ENCODE measurements at regions not wholly inside any gene's neighbourhood (a gene's known extent, or its start where the extent isn't known, plus 50 kb on each side); places are given as distances from the start of the nearest gene placed in this dataset.

DNA sequence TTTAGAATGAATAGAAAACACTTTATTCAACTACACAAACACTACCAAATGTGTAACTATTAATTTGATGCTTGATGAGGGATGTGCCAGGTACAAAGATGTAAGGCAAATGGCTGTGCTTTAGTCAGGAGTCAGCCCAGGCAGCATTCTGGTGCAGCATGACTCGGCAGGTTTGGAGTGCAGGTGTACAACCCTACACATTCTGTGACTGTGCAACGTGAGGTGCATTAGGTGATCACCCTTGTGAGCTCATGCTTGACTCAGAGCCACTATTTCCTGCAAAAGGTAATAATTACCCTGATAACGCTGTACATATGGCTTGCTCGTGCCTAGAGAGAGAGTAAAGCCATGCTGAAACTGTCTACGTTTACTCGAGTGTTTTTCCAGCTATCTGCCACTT lies 288.7 kb upstream of the DSEL start:
- no peak for TF ChIP-seq EZH2 (IDR thresholded peaks at IDR 0.05; ENCODE audit: borderline replicate concordance, low read length)
- TF ChIP-seq, protein P1, sequence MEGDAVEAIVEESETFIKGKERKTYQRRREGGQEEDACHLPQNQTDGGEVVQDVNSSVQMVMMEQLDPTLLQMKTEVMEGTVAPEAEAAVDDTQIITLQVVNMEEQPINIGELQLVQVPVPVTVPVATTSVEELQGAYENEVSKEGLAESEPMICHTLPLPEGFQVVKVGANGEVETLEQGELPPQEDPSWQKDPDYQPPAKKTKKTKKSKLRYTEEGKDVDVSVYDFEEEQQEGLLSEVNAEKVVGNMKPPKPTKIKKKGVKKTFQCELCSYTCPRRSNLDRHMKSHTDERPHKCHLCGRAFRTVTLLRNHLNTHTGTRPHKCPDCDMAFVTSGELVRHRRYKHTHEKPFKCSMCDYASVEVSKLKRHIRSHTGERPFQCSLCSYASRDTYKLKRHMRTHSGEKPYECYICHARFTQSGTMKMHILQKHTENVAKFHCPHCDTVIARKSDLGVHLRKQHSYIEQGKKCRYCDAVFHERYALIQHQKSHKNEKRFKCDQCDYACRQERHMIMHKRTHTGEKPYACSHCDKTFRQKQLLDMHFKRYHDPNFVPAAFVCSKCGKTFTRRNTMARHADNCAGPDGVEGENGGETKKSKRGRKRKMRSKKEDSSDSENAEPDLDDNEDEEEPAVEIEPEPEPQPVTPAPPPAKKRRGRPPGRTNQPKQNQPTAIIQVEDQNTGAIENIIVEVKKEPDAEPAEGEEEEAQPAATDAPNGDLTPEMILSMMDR (IDR thresholded peaks at IDR 0.05; ENCODE audit: low read length) = no peak
- Histone ChIP-seq H3K4me1 (ENCODE audit: insufficient read depth, low read length, severe bottlenecking) (no peaks in the 10 kb centered on the region), H2AFZ (ENCODE audit: low read length) (no peak overlapping the region), H3K27me3 (ENCODE audit: insufficient read depth, low read length) (no peaks in the 10 kb centered on the region), H3F3A (ENCODE audit: insufficient read depth, low read length) (no peaks in the 10 kb centered on the region), H3K9me2 (ENCODE audit: low read depth, low read length) (no peaks in the 10 kb centered on the region), H4K20me1 (ENCODE audit: insufficient read depth, low read length) (no peaks in the 10 kb centered on the region), H3K9ac (ENCODE audit: low read length) (no peak overlapping the region), H3K4me3 (ENCODE audit: low read depth, low read length, poor library complexity, severe bottlenecking) (no peak overlapping the region), H3K4me2 (ENCODE audit: low read length) (no peak overlapping the region), H3K79me2 (ENCODE audit: insufficient read depth, low read length) (no peaks in the 10 kb centered on the region), H3K36me3 (ENCODE audit: insufficient read depth, low read length) (no peaks in the 10 kb centered on the region), H3K27ac (ENCODE audit: low read depth, low read length, poor library complexity, severe bottlenecking) (no peak overlapping the region), H3K9me3 (ENCODE audit: low read length) (peaks cover 3% of the 10 kb centered on the region; the same call in 1 of the 2 replicates)

DNA sequence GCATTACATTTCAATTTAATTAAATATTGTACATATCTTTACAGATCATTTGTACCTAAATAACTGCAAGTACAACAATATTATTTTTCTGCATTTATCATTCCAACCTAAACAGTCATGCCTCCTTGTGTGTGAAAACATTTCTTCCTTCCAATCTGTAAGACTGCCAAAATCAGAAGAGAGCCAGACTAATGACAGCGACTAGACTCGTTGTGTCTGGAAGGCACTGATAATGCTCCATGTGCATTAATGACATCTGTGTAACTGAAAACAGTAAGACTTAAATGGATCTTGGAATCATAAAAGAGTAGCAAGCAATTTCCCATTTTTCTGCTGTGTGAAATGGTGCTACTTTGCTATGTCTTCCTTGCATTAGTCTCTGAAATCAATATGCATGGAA lies 278.0 kb upstream of the DSEL start:
- Histone ChIP-seq H3K9me2 (ENCODE audit: low read depth, low read length) (no peaks in the 10 kb centered on the region), H4K20me1 (ENCODE audit: insufficient read depth, low read length) (no peaks in the 10 kb centered on the region), H3K9ac (ENCODE audit: low read length) (no peak overlapping the region), H3K27ac (ENCODE audit: low read depth, low read length, poor library complexity, severe bottlenecking) (no peak overlapping the region), H3K27me3 (ENCODE audit: insufficient read depth, low read length) (no peaks in the 10 kb centered on the region), H2AFZ (ENCODE audit: low read length) (no peak overlapping the region), H3K4me1 (ENCODE audit: insufficient read depth, low read length, severe bottlenecking) (no peaks in the 10 kb centered on the region), H3K9me3 (ENCODE audit: low read length) (no peaks in the 10 kb centered on the region), H3K36me3 (ENCODE audit: insufficient read depth, low read length) (no peaks in the 10 kb centered on the region), H3K4me2 (ENCODE audit: low read length) (no peak overlapping the region), H3F3A (ENCODE audit: insufficient read depth, low read length) (no peaks in the 10 kb centered on the region), H3K79me2 (ENCODE audit: insufficient read depth, low read length) (no peaks in the 10 kb centered on the region), H3K4me3 (ENCODE audit: low read depth, low read length, poor library complexity, severe bottlenecking) (no peak overlapping the region)
- TF ChIP-seq, protein P1 (IDR thresholded peaks at IDR 0.05; ENCODE audit: low read length) = no peak
- no peak for TF ChIP-seq EZH2 (IDR thresholded peaks at IDR 0.05; ENCODE audit: borderline replicate concordance, low read length)

DNA sequence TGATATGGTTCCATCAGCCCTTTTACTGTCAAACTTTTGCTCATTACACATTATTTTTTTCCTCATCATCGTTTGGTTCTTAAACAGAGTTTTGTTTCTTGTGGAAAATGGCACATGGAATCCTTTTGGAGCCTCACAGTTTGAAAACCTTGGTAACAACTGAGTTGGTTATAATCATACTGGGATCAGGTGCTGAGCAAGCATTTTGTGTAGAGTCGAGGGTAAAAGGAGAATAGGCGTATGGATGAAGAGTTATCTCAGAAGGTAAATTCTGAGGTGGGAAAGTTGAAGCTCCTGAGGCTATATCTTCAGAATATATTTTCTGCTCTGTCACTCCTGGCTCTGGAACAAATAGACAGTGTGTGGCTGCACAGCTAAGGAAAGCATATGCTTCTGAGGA lies 274.0 kb upstream of the DSEL start:
- Histone ChIP-seq H3K27ac (ENCODE audit: low read depth, low read length, poor library complexity, severe bottlenecking) (no peak overlapping the region), H3K36me3 (ENCODE audit: insufficient read depth, low read length) (no peaks in the 10 kb centered on the region), H3K79me2 (ENCODE audit: insufficient read depth, low read length) (no peaks in the 10 kb centered on the region), H3K4me2 (ENCODE audit: low read length) (no peak overlapping the region), H3K9ac (ENCODE audit: low read length) (no peak overlapping the region), H3F3A (ENCODE audit: insufficient read depth, low read length) (no peaks in the 10 kb centered on the region), H3K4me1 (ENCODE audit: insufficient read depth, low read length, severe bottlenecking) (no peaks in the 10 kb centered on the region), H4K20me1 (ENCODE audit: insufficient read depth, low read length) (no peaks in the 10 kb centered on the region), H2AFZ (ENCODE audit: low read length) (no peak overlapping the region), H3K27me3 (ENCODE audit: insufficient read depth, low read length) (no peaks in the 10 kb centered on the region), H3K4me3 (ENCODE audit: low read depth, low read length, poor library complexity, severe bottlenecking) (no peak overlapping the region), H3K9me2 (ENCODE audit: low read depth, low read length) (no peaks in the 10 kb centered on the region), H3K9me3 (ENCODE audit: low read length) (no peaks in the 10 kb centered on the region)
- TF ChIP-seq, protein P1 (IDR thresholded peaks at IDR 0.05; ENCODE audit: low read length) = no peak
- no peak for TF ChIP-seq EZH2 (IDR thresholded peaks at IDR 0.05; ENCODE audit: borderline replicate concordance, low read length)

All from OCI-LY1 (cell line).